ENCODE measurements at regions not wholly inside any gene's neighbourhood (a gene's known extent, or its start where the extent isn't known, plus 50 kb on each side); places are given as distances from the start of the nearest gene placed in this dataset.
A peak's percentile ranks its signal among the peaks of the same experiment; 100 is the strongest.
"Not testable (repeated sequence)": the region's sequence is repeated elsewhere in the genome, so short reads cannot be mapped to it uniquely, and the experiment has no call there.

DNA sequence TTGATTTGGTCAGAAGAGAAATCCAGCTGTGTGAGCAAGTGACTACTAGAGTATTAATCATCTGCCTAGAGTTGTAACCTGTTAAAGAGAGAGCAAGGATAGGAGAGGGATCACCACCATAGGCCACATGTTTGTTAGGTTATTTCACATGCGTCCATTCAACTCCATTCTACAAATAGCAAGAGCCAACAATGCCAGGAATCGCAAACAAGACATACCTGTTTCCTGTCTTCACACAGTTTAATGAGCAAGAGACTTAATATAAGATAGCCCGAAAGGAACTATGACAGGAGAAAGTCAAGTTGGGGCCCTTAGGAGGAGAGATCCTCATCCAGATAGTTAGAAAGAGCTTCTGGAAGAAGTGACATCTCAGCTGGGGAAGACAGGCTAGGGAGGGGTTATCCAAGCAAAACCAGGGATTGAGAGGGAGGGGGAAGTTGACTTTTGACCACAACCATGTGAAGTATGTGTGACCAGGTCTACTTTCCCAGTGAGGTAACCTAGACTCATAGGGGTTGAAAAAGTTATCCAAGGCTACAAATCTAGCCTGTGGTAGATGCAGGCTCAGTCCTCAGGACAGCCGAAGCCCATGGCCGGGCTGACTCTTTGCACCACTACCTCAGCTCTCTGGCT, 147.4 kb downstream of the ALDH8A1 start:
- no peak for DNase-seq
- WGBS, 5 donors: 72 to 89% (median 73%) methylated on average over 5 of the region's 5 CpGs
- H3K9me3 ChIP-seq: no peaks in the 10 kb centered on the region
- no peaks in the 10 kb centered on the region for H3K36me3 ChIP-seq
- H3K4me1 ChIP-seq: peaks cover 0 to 3% (median 0%) of the 10 kb centered on the region in 4 donors
- no peak overlapping the region for H3K4me3 ChIP-seq
- intact Hi-C loops (cut with DNase I; ENCODE audit: low total_unique reads): no loop called here
- H3K27me3 ChIP-seq: no peaks in the 10 kb centered on the region
- H3K27ac ChIP-seq: no peak overlapping the region
- no peak for TF ChIP-seq POLR2AphosphoS5 (IDR thresholded peaks at IDR 0.05)
- no peak for TF ChIP-seq CTCF (IDR thresholded peaks at IDR 0.05)
- no peak for TF ChIP-seq EP300 (IDR thresholded peaks at IDR 0.05)
- TF ChIP-seq POLR2A (IDR thresholded peaks at IDR 0.05): no peak

DNA sequence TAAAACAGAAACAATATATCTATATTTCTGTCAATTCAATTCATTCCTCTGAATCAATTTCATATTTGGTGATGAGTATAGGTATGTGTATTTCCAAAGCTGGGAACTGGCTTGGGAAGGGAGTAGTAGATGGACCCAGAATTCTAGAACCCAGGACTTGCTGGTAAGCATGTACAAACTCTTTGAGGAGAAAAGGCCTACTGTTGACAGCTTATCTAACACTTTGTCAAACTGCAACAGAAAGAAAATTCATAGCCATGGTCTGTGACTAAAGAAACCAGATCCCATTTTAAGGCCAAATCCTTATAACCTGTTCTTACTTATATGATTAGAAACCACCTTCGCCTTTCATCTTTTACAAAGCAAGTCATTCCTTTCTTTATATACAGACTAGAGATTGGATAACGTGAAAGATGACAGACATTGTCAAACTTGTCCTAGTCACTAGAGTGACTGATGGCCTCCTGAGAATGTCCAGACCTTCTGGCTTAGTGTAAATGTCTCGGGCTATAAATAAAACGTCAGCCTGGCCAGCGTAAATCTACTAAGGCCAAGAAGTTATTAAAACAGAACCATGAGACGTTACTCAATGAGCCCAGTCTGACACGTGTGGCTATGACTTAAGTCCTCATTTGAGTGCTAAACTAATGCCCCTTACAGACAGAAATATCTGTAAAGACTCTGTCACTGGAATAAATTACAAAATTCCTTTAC, 152.3 kb downstream of the ALDH8A1 start:
- DNase-seq: peak in 1 of 2 donors; percentile 46
- Histone ChIP-seq H3K27me3 (no peaks in the 10 kb centered on the region), H3K9me3 (peaks cover 0 to 10% (median 3%) of the 10 kb centered on the region in 4 donors), H3K4me3 (no peak overlapping the region), H3K36me3 (no peaks in the 10 kb centered on the region), H3K27ac (no peak overlapping the region), H3K4me1 (no peaks in the 10 kb centered on the region)
- WGBS, 5 donors: 46 to 75% (median 72%) methylated on average over 7 of the region's 7 CpGs
- intact Hi-C loops (cut with DNase I; ENCODE audit: low total_unique reads): no loop called here
- no peak for TF ChIP-seq CTCF (IDR thresholded peaks at IDR 0.05)
- TF ChIP-seq POLR2AphosphoS5 (IDR thresholded peaks at IDR 0.05): no peak
- TF ChIP-seq POLR2A (IDR thresholded peaks at IDR 0.05): no peak

- peak in 1 of 2 donors; percentile 67 for DNase-seq
- Histone ChIP-seq H3K4me1 (no peaks in the 10 kb centered on the region), H3K9me3 (peaks cover 6 to 29% (median 21%) of the 10 kb centered on the region in 4 donors), H3K36me3 (no peaks in the 10 kb centered on the region), H3K4me3 (no peak overlapping the region), H3K27me3 (no peaks in the 10 kb centered on the region), H3K27ac (no peak overlapping the region)
- TF ChIP-seq POLR2AphosphoS5 (IDR thresholded peaks at IDR 0.05) (no peak), EP300 (IDR thresholded peaks at IDR 0.05) (no peak), CTCF (IDR thresholded peaks at IDR 0.05) (no peak), POLR2A (IDR thresholded peaks at IDR 0.05) (no peak)
- intact Hi-C loops (cut with DNase I; ENCODE audit: low total_unique reads): no loop called here
- WGBS, 5 donors: 56 to 85% (median 70%) methylated on average over 1 of the region's 1 CpG
Observed at GRCh38 chr6:134795691-134796090, 154.2 kb downstream of the ALDH8A1 start.

- H3K27ac ChIP-seq: no peak overlapping the region
- no peaks in the 10 kb centered on the region for H3K36me3 ChIP-seq
- H3K4me3 ChIP-seq: no peak overlapping the region
- 93 to 98% (median 97%) methylated on average over 7 of the region's 7 CpGs for WGBS, 5 donors
- TF ChIP-seq POLR2A (IDR thresholded peaks at IDR 0.05): no peak
- TF ChIP-seq CTCF (IDR thresholded peaks at IDR 0.05): no peak
- no peak for TF ChIP-seq EP300 (IDR thresholded peaks at IDR 0.05)
- no peak for TF ChIP-seq POLR2AphosphoS5 (IDR thresholded peaks at IDR 0.05)
- no peaks in the 10 kb centered on the region for H3K4me1 ChIP-seq
- no peak for DNase-seq
- no peaks in the 10 kb centered on the region for H3K27me3 ChIP-seq
- peaks cover 6 to 36% (median 27%) of the 10 kb centered on the region in 4 donors for H3K9me3 ChIP-seq
- intact Hi-C loops (cut with DNase I; ENCODE audit: low total_unique reads): no loop called here
Observed at GRCh38 chr6:134795001-134795400, 154.9 kb downstream of the ALDH8A1 start.

- 92 to 98% (median 96%) methylated on average over 2 of the region's 2 CpGs for WGBS, 5 donors
- H3K27ac ChIP-seq; H3K4me1 ChIP-seq; H3K36me3 ChIP-seq; H3K27me3 ChIP-seq; H3K4me3 ChIP-seq; DNase-seq; intact Hi-C loops (cut with DNase I; ENCODE audit: low total_unique reads): not testable (repeated sequence)
- peaks cover 6 to 36% (median 31%) of the 10 kb centered on the region in 4 donors for H3K9me3 ChIP-seq
Observed at GRCh38 chr6:134791243-134791843, 158.6 kb downstream of the ALDH8A1 start.
